NB4 (cell line): ENCODE measurements at regions not wholly inside any gene's neighbourhood (a gene's known extent, or its start where the extent isn't known, plus 50 kb on each side); places are given as distances from the start of the nearest gene placed in this dataset.

Source experiments
- DNase-seq: peaks from one replicate; pipeline ENCODE4 v3.0.0; 2010; ENCODE audit warnings: low read depth
- H3K4me3 ChIP-seq: one replicate; pipeline ENCODE4 v1.5.1; 2011; ENCODE audit warnings: mild to moderate bottlenecking, low read depth, low read length, moderate library complexity
- CTCF ChIP-seq: IDR thresholded peaks from one replicate; pipeline ENCODE4 v1.5.1; 2012; ENCODE audit warnings: low read depth, low read length
- MYC ChIP-seq: IDR thresholded peaks from 2 replicates; pipeline ENCODE4 v1.6.1; 2011; ENCODE audit warnings: low read depth, low read length
- POLR2A ChIP-seq: IDR thresholded peaks from 2 replicates; pipeline ENCODE4 v1.6.1; 2011; ENCODE audit warnings: mild to moderate bottlenecking; ENCODE audit not compliant: insufficient read length; ENCODE audit errors: extremely low read depth
- TF ChIP-seq, protein P1 (sequence below): IDR thresholded peaks from 2 replicates; pipeline ENCODE4 v1.6.1; 2011; ENCODE audit warnings: low read depth, low read length

DNA sequence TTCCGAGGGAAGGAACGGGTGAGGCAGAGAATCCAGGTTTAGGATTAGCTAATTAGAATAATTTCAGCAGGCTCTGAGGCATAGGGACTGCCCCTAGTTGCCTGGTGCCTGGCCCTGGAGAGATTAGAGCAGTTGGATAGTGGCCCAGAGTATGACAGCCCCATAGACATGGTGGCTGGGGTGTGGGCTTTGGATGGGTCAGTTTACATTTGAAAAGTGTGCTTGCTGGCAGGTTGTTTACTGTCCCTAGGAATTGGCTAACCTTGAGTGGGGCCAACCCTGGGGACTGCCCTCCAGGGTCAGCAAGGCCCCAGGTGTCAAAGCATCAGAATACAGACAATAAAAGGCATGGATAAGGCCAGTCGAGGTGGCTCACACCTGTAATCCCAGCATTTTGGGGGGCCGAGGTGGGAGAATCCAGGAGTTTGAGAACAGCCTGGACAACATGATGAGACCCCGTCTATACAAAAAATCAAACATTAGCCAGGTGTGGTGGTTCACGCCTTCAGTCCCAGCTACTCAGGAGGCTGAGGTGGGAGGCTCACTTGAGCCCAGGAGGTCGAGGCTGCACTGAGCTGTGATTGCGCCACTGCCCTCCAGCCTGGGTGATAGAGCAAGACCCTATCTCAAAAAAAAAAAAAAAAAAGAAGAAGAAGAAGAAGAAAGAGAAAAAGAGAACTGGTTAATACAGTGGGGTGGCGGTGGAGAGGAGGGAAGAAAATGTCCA lies 182.3 kb upstream of the PWP1 start:
- no peak overlapping the region for H3K4me3 ChIP-seq
- TF ChIP-seq POLR2A: no peak
- TF ChIP-seq CTCF: no peak
- TF ChIP-seq, protein P1, sequence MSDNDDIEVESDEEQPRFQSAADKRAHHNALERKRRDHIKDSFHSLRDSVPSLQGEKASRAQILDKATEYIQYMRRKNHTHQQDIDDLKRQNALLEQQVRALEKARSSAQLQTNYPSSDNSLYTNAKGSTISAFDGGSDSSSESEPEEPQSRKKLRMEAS: no peak
- no peak for TF ChIP-seq MYC
- DNase-seq: no peak

DNA sequence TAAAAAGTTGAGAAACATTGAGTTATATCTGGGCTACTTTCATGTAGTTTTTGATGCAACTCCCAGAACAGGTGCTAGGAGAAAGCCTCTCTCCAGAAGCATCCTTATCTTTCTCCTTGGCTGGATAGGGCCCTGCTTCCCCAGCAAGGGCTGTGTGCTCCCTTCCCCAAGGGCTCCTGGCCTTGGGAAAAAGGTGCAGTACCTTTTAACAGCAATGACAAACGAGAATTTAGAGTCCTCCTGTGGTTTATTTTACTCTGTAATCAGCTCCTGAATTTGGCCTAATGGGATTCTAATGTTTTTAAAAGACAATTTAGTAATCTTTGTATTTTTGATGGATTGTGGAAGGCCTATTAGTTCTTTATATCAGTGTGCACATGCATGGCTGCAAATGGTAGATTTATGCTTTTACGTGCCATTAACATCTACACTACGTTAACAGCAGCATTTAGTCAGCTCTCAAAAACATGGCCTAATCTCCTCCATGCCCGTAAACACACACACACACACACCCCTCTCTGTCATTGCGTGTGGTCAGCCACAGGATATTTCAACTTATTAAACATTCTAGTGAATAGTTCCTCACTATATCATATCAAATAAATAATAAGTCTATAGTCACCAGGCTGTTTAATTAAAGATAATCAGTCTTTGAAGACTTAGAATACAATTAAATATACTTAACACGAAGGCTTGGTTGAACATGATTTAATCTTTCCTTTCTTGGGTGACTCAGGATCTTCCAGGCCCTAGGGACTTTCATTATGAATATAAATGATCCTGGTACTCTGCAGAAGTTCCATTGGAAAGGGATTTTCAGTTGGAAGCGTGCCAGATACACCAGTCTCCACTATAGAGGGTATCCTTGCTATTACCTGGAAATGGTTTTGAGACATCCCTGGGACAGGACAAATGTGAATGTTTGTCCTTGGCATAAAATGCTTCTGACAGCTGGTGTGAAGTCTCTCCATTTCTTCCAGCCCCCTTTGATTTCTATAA lies 181.4 kb upstream of the PWP1 start:
- DNase-seq: no peak
- H3K4me3 ChIP-seq: no peak overlapping the region
- TF ChIP-seq MYC: no peak
- no peak for TF ChIP-seq CTCF
- TF ChIP-seq, protein P1: no peak
- no peak for TF ChIP-seq POLR2A

GRCh38 chr12:107509421-107509820 lies 176.2 kb upstream of the PWP1 start:
- TF ChIP-seq POLR2A (no peak), CTCF (no peak), MYC (no peak)
- TF ChIP-seq, protein P1: no peak
- DNase-seq: no peak
- H3K4me3 ChIP-seq: no peak overlapping the region

GRCh38 chr12:107510211-107510610 lies 175.4 kb upstream of the PWP1 start:
- TF ChIP-seq CTCF (no peak), MYC (no peak), POLR2A (no peak)
- H3K4me3 ChIP-seq: no peak overlapping the region
- DNase-seq: no peak

DNA sequence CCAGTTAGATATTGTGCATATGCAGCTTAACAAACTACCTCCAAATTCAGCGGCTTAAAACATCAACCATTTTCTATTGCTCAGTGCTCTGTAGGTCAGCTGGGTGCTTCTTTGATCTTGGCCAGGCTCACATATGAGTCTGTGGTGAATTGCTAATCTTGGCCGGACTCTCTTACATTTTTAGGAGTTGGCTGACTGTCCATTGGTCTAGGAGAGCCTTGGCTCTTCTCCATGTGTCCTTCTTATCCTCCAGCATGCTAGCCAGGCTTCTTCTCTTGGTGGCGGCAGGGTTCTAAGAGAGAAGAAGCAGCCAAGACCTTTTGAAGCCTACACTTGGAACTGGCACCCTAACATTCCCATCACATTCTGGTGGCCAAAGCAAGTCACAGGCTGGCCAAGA lies 174.3 kb upstream of the PWP1 start:
- TF ChIP-seq, protein P1: no peak
- no peak for TF ChIP-seq POLR2A
- no peak for TF ChIP-seq MYC
- no peak for TF ChIP-seq CTCF
- H3K4me3 ChIP-seq: no peak overlapping the region
- no peak for DNase-seq

- DNase-seq: no peak
- no peak overlapping the region for H3K4me3 ChIP-seq
- TF ChIP-seq MYC (no peak), CTCF (no peak), POLR2A (no peak)
- TF ChIP-seq, protein P1: no peak
Measured at GRCh38 chr12:107512391-107512790, 173.2 kb upstream of the PWP1 start.
